Panc1 (cell line): ENCODE measurements at regions not wholly inside any gene's neighbourhood (a gene's known extent, or its start where the extent isn't known, plus 50 kb on each side); places are given as distances from the start of the nearest gene placed in this dataset.

Source experiments
- ATAC-seq: fragments of 200-7000 bp; cut with Tn5 transposase; 2 replicates; pipeline ENCODE4 v1.9.1; 2020; ENCODE audit warnings: mild to moderate bottlenecking, moderate library complexity
- BruUV-seq: library from RNA; stranded (reverse); fragments of 400-500 nt; replicated peaks from 2 replicates; lab custom pipeline; 2021; lab: Mats Ljungman, UMichigan
- CTCF ChIA-PET: fragments of 300-600 bp; sonication (Branson Sonifier 250); formaldehyde crosslinking; loops from one replicate; lab custom pipeline; 2022; ENCODE audit warnings: antibody characterized with exemption; lab: Charles Lee
- POLR2A ChIA-PET: fragments of 300-600 bp; sonication (Branson Sonifier 250); formaldehyde crosslinking; loops from one replicate; lab custom pipeline; 2022; ENCODE audit warnings: antibody characterized with exemption; lab: Charles Lee
- DNase-seq: peaks from one replicate; pipeline ENCODE4 v3.0.0-alpha.2; 2010; ENCODE audit warnings: low read depth, low spot score
- H3K27ac ChIP-seq: 2 replicates; pipeline ENCODE4 v1.5.1; 2011; ENCODE audit warnings: mild to moderate bottlenecking, low read length, inconsistent platforms
- H3K27me3 ChIP-seq: fragments of 200-500 bp; sonication (Bioruptor generic); 2 replicates; pipeline ENCODE4 v1.6.0; 2014; ENCODE audit warnings: low read length, inconsistent platforms; ENCODE audit not compliant: control insufficient read depth, insufficient read depth
- H3K36me3 ChIP-seq: fragments of 200-500 bp; sonication (Bioruptor generic); 2 replicates; pipeline ENCODE4 v1.5.1; 2014; ENCODE audit warnings: inconsistent platforms, mild to moderate bottlenecking, low read length, moderate library complexity; ENCODE audit not compliant: control insufficient read depth, insufficient read depth
- H3K4me1 ChIP-seq: 2 replicates; pipeline ENCODE4 v1.5.1; 2011; ENCODE audit warnings: inconsistent platforms, mild to moderate bottlenecking, low read length, moderate library complexity; ENCODE audit not compliant: control insufficient read depth, insufficient read depth
- H3K4me3 ChIP-seq, 2 experiments: 2 replicates each; pipeline ENCODE4 v1.5.1; 2011 to 2012; ENCODE audit warnings: low read depth in 2 of 2, low read length in 2 of 2, mild to moderate bottlenecking in 2 of 2, inconsistent platforms in 1 of 2, moderate library complexity in 1 of 2
- H3K9me3 ChIP-seq: fragments of 200-500 bp; sonication (Bioruptor generic); 2 replicates; pipeline ENCODE4 v1.5.1; 2014; ENCODE audit warnings: low read depth, mild to moderate bottlenecking, inconsistent platforms, low read length, moderate library complexity; ENCODE audit not compliant: control insufficient read depth, insufficient read depth
- POLR2AphosphoS5 ChIP-seq: IDR thresholded peaks from 2 replicates; pipeline ENCODE4 v1.6.1; 2012; ENCODE audit warnings: mild to moderate bottlenecking, low read depth, low read length, moderate library complexity
- REST ChIP-seq, 2 experiments: IDR thresholded peaks; 2 replicates each; pipeline ENCODE4 v1.6.1; 2011 to 2012; ENCODE audit warnings: low read depth in 2 of 2, control low read depth in 1 of 2, low read length in 1 of 2, mild to moderate bottlenecking in 1 of 2, moderate library complexity in 1 of 2; ENCODE audit not compliant: insufficient read depth in 1 of 2
- SIN3A ChIP-seq: IDR thresholded peaks from 2 replicates; pipeline ENCODE4 v1.6.1; 2012; ENCODE audit warnings: low read depth, mild to moderate bottlenecking, low read length, moderate library complexity, borderline replicate concordance; ENCODE audit not compliant: insufficient read depth
- TCF7L2 ChIP-seq: IDR thresholded peaks from 2 replicates; pipeline ENCODE4 v1.6.1; 2011; ENCODE audit warnings: mild to moderate bottlenecking, low read depth, low read length, inconsistent platforms
- in situ Hi-C: cut with HindIII; loops from 2 replicates; pipeline ENCODE4 v1.10.0; 2016; ENCODE audit warnings: low sequenced_read_pairs, low pct_unique_long_range_greater_than_20kb
- intact Hi-C: fragments of 100-400 bp; cut with micrococcal nuclease; formaldehyde crosslinking; loops from one replicate; pipeline ENCODE4 v1.10.0; 2022; ENCODE audit not compliant: unreplicated experiment
- TF ChIP-seq, protein P1 (sequence below): fragments of 450-650 bp; IDR thresholded peaks from 2 replicates; pipeline ENCODE4 v1.5.1; 2017; ENCODE audit warnings: mild to moderate bottlenecking

DNA sequence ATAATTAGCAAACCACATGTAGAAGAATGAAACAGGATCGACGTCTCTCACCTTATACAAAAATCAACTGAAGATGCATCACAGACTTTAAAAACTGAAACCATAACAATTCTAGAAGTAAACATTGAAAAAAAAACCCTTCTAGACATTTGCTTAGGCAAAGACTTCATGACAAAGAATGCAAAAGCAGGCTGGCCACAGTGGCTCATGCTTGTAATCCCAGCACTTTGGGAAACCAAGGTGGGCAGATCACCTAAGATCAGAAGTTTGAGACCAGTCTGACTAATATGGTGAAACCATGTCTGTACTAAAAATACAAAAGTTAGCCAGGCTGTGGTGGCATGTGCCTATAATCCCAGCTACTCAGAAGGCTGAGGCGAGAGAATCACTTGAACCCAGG, 1351.7 kb downstream of the MRPL39 start:
- ATAC-seq: no peak
- Histone ChIP-seq H3K9me3 (no peaks in the 10 kb centered on the region), H3K4me3 (no peak overlapping the region), H3K27me3 (no peaks in the 10 kb centered on the region), H3K27ac (no peak overlapping the region), H3K4me1 (no peaks in the 10 kb centered on the region), H3K36me3 (no peaks in the 10 kb centered on the region)
- CTCF ChIA-PET: no interaction called here
- no peak for DNase-seq
- no TSS peak for BruUV-seq
- intact Hi-C loops: no loop called here
- TF ChIP-seq POLR2AphosphoS5: no peak
- TF ChIP-seq, protein P1, sequence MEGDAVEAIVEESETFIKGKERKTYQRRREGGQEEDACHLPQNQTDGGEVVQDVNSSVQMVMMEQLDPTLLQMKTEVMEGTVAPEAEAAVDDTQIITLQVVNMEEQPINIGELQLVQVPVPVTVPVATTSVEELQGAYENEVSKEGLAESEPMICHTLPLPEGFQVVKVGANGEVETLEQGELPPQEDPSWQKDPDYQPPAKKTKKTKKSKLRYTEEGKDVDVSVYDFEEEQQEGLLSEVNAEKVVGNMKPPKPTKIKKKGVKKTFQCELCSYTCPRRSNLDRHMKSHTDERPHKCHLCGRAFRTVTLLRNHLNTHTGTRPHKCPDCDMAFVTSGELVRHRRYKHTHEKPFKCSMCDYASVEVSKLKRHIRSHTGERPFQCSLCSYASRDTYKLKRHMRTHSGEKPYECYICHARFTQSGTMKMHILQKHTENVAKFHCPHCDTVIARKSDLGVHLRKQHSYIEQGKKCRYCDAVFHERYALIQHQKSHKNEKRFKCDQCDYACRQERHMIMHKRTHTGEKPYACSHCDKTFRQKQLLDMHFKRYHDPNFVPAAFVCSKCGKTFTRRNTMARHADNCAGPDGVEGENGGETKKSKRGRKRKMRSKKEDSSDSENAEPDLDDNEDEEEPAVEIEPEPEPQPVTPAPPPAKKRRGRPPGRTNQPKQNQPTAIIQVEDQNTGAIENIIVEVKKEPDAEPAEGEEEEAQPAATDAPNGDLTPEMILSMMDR: no peak
- TF ChIP-seq REST (IDR thresholded peaks at IDR 0.05; ENCODE audit: insufficient read depth in 1 of 2, low read depth in 2 of 2, low read length in 1 of 2): no peak
- TF ChIP-seq SIN3A: no peak
- no peak for TF ChIP-seq TCF7L2
- POLR2A ChIA-PET: no interaction called here
- in situ Hi-C loops: no loop called here

DNA sequence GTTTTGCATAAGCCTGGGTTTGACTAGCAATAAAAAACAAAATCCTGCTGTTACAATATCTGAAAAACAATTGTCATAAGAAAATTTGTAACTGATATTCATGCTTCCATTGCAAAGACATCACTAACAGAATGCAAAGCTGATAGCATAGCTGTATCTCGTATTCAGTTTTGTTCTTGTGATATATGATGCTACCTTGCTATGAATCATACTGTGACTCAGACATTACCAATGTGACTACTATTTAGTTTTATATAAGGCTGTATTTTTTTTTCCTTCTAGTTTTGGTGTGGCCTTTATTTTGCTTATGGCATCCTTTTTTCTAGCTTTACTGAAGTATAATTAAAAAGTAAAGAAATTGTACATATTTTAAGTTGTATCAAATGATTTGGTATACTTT, 1381.8 kb downstream of the MRPL39 start:
- no peaks in the 10 kb centered on the region for H3K27me3 ChIP-seq
- no TSS peak for BruUV-seq
- in situ Hi-C loops: no loop called here
- DNase-seq (no peak), ATAC-seq (no peak)
- POLR2A ChIA-PET: no interaction called here
- no peak overlapping the region for H3K4me3 ChIP-seq
- no peak for TF ChIP-seq REST (IDR thresholded peaks at IDR 0.05; ENCODE audit: insufficient read depth in 1 of 2, low read depth in 2 of 2, low read length in 1 of 2)
- TF ChIP-seq, protein P1: no peak
- TF ChIP-seq POLR2AphosphoS5: no peak
- TF ChIP-seq SIN3A: no peak
- no peak for TF ChIP-seq TCF7L2
- no peaks in the 10 kb centered on the region for H3K4me1 ChIP-seq
- H3K9me3 ChIP-seq: no peaks in the 10 kb centered on the region
- CTCF ChIA-PET: no interaction called here
- no peaks in the 10 kb centered on the region for H3K36me3 ChIP-seq
- H3K27ac ChIP-seq: no peak overlapping the region
- intact Hi-C loops: no loop called here
